Large intestine (tissue), 3 donors: ENCODE measurements at regions not wholly inside any gene's neighbourhood (a gene's known extent, or its start where the extent isn't known, plus 50 kb on each side); places are given as distances from the start of the nearest gene placed in this dataset.
A peak's percentile ranks its signal among the peaks of the same experiment; 100 is the strongest.

ENCODE experiments used
- DNase-seq, 2 donors: peaks; one replicate each; pipeline versions ENCODE4 v3.0.0 to v3.0.0-alpha.2; 2013
- H3K27ac ChIP-seq: one replicate; pipeline ENCODE4 v1.5.1; 2013; ENCODE audit warnings: low read length
- H3K27me3 ChIP-seq: 2 replicates; pipeline ENCODE4 v1.6.1; 2013; ENCODE audit warnings: low read length; ENCODE audit not compliant: control insufficient read depth, insufficient read depth
- H3K36me3 ChIP-seq: 2 replicates; pipeline ENCODE4 v1.6.1; 2013; ENCODE audit warnings: low read length; ENCODE audit not compliant: control insufficient read depth, insufficient read depth
- H3K4me1 ChIP-seq: one replicate; pipeline ENCODE4 v1.6.1; 2013; ENCODE audit warnings: low read length; ENCODE audit not compliant: control insufficient read depth, insufficient read depth
- H3K4me3 ChIP-seq: one replicate; pipeline ENCODE4 v1.5.1; 2013; ENCODE audit warnings: low read length
- H3K9me3 ChIP-seq: one replicate; pipeline ENCODE4 v1.6.1; 2013; ENCODE audit warnings: mild to moderate bottlenecking, low read depth, low read length, moderate library complexity; ENCODE audit not compliant: control insufficient read depth
- WGBS: methylation state at CpG from one replicate; pipeline ENCODE4 v1.1.5; 2013; ENCODE audit warnings: low lambda C conversion rate; ENCODE audit not compliant: insufficient coverage; 5-methylcytosine and 5-hydroxymethylcytosine counted together

DNA sequence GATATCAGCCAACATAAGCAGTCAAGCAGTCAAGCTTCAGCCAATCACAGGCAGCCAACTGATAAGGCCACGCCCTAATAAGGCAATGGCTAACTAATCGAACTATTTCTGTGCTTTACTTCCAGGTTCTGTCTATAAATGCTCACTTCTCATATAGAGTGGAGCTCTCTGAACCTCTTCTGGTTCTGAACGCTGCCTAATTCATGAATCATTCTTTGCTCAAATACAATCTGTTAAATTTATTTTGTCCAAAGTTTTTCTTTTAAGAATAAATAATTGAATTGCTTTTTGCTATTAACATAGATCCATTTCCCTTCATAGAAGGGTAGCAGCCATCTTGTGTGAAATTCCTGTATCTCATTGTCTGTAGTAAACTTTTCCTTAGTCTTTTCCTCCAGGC lies 97.9 kb upstream of the TMEM72 start:
- Histone ChIP-seq H3K9me3 (no peaks in the 10 kb centered on the region), H3K4me1 (no peaks in the 10 kb centered on the region), H3K27ac (no peak overlapping the region), H3K4me3 (no peak overlapping the region), H3K36me3 (no peaks in the 10 kb centered on the region), H3K27me3 (no peaks in the 10 kb centered on the region)
- no CpG with 5 or more reads among the region's 3 CpGs for WGBS
- DNase-seq: no peak

DNA sequence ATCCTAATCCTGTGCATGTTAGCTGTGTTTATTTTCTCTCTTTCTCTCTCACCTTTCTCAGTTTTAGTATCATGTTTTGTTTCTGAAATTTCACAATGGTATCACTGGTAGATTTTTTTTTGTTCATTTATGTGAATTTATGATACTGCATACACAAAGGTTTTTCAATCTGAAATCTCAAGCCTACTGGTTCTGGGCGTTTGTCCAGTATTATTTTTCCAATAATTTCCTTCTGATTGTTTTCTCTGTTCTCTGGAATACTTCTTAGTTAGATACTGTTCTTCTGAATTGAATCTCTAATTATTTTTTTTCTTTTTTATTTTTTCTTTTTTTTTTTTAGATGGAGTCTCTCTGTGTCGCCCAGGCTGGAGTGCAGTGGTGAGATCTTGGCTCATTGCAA lies 96.2 kb upstream of the TMEM72 start:
- no peak for DNase-seq
- Histone ChIP-seq H3K36me3 (no peaks in the 10 kb centered on the region), H3K4me3 (no peak overlapping the region), H3K27me3 (no peaks in the 10 kb centered on the region), H3K27ac (no peak overlapping the region), H3K9me3 (no peaks in the 10 kb centered on the region), H3K4me1 (no peaks in the 10 kb centered on the region)
- 100% methylated on average over 1 of the region's 2 CpGs for WGBS

DNA sequence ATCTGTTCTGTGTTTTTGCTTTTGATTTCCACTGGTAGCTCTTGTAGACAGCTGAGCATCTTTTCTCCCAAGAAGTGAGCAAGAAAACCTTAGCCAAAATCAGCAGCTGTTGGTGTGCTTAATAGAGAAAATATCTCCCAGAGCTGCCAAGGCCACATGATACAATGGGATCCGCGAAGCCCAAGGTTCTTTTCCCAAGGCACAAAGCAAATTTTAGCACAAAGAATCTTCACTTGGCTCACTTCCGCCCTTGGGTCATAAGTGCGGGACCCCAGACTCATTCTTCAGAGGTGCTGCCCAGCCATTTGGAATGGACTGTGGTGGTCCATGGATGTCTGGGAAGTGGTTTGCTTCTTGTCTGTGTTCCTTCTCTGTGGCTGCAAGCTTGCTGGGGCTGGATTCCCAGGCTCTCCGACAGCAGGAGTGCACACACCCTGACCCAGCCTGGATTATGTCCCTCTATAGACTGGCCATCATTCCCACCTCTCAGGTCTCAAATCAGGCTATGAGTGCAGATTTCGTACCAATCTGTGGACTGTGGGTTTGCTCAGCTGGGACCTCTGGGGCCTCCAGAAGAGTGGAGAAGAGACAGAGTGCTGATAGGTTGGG lies 93.0 kb upstream of the TMEM72 start:
- WGBS: no CpG with 5 or more reads among the region's 6 CpGs
- Histone ChIP-seq H3K27me3 (no peaks in the 10 kb centered on the region), H3K27ac (no peak overlapping the region), H3K9me3 (no peaks in the 10 kb centered on the region), H3K4me1 (no peaks in the 10 kb centered on the region), H3K36me3 (no peaks in the 10 kb centered on the region), H3K4me3 (no peak overlapping the region)
- DNase-seq: no peak

DNA sequence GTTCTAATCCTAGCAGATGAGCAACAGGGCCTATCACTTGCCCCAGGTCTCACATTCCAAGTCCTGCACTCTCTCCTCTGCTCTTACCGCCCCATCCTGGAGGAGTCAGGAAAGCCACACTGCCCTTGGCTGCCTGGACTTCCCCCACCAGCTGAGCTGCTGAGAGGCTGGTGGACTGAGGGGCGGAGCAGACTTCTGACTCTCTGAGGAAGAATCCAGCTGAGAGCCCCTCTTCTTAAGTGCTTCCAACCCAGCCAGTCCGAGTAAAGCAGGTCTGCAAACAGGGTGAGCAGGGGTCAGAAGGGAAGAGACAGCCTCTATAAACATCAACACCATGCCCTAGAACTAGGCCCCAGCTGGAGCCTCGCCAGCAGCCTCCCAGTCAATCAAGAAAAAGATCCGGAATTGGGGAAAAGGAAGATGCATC lies 92.4 kb upstream of the TMEM72 start:
- no CpG with 5 or more reads among the region's 5 CpGs for WGBS

DNA sequence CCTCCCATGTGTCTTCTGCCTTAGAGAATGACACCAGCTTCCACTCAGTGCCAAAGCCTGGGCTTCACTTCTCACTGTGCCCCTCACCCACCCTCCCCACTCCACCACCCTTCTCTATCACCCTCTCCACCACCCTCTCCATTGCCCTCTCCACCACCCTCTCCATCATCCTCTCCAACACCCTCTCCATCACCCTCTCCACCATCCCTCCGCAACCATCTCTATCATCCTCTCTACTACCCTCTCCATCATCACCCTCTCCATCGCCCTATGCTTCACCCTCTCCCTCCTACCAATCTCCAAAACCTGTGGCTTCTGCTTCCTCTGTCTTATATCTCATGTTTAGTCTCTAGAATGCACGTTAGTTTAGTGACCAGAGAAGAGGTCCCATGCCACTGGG lies 91.0 kb upstream of the TMEM72 start:
- no peak for DNase-seq
- no peak overlapping the region for H3K27ac ChIP-seq
- no peaks in the 10 kb centered on the region for H3K9me3 ChIP-seq
- no peak overlapping the region for H3K4me3 ChIP-seq
- no peaks in the 10 kb centered on the region for H3K4me1 ChIP-seq
- 100% methylated on average over 3 of the region's 3 CpGs for WGBS
- no peaks in the 10 kb centered on the region for H3K27me3 ChIP-seq
- H3K36me3 ChIP-seq: no peaks in the 10 kb centered on the region

More for the DNA sequence above, 92.4 kb upstream of the TMEM72 start:
- DNase-seq: no peak
- Histone ChIP-seq H3K27ac (no peak overlapping the region), H3K36me3 (no peaks in the 10 kb centered on the region), H3K9me3 (no peaks in the 10 kb centered on the region), H3K4me1 (no peaks in the 10 kb centered on the region), H3K27me3 (no peaks in the 10 kb centered on the region), H3K4me3 (no peak overlapping the region)

DNA sequence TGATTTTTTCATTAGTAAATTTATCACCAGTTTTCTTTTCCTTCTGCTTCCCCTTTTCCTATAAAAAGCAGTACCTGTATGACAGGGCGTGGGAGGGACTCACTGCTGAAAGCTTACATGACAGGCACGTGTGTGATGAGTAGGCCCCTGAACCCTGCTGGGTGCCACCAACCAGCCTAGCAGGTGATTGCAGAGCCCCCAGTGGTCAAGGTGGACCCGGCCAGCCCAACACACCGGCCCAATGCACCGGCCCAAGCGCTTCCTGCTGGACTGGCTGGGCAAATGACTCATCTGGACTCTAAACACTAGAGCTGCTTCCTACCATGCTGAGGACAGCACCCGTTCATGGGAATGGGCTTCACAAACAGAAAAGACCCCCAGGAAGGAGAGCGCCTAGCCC lies 89.8 kb upstream of the TMEM72 start:
- no peak overlapping the region for H3K4me3 ChIP-seq
- H3K9me3 ChIP-seq: no peaks in the 10 kb centered on the region
- no peak overlapping the region for H3K27ac ChIP-seq
- no CpG with 5 or more reads among the region's 8 CpGs for WGBS
- H3K27me3 ChIP-seq: no peaks in the 10 kb centered on the region
- no peak for DNase-seq
- no peaks in the 10 kb centered on the region for H3K36me3 ChIP-seq
- H3K4me1 ChIP-seq: no peaks in the 10 kb centered on the region

DNA sequence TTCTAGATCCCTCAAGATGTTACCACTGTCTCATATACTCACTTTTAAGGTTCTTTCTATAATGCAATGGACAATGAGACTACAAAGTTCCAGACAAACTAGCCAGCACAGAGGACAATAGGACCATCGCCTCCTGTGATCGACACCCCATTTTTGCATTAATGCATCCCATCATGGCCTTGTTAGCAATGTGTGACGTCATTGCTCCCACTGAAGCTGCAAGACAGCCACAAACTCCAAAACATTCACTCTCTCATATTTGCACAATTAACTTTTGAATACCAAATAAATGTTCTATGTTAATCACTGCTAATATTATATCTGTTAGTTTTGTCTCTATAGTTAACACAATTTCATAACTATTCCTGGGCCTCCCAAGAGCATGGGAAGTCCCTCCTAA lies 88.8 kb upstream of the TMEM72 start:
- no CpG with 5 or more reads among the region's 3 CpGs for WGBS
- Histone ChIP-seq H3K36me3 (no peaks in the 10 kb centered on the region), H3K4me3 (no peak overlapping the region), H3K27ac (no peak overlapping the region), H3K9me3 (no peaks in the 10 kb centered on the region), H3K27me3 (no peaks in the 10 kb centered on the region), H3K4me1 (no peaks in the 10 kb centered on the region)
- DNase-seq: no peak

DNA sequence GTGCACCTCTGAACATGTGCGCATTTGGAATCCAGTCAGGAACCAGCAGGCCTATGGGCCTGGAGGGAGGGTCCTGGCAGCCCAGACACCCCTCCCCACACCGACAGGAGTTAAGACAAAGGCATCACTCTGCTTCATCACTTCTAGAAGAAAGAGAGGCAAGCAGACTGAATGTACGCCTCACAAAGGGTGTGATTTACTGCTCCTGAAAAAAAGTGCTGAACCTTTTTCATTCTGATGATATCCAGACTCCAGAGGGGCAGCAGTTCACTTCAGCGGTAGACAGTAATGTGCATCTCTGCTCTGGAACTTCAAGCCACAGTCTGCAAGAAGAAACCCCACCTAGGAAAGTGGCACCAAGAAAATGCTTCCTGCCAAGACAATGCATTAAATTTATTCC lies 88.2 kb upstream of the TMEM72 start:
- Histone ChIP-seq H3K4me3 (no peak overlapping the region), H3K36me3 (no peaks in the 10 kb centered on the region), H3K4me1 (no peaks in the 10 kb centered on the region), H3K9me3 (no peaks in the 10 kb centered on the region), H3K27me3 (no peaks in the 10 kb centered on the region), H3K27ac (no peak overlapping the region)
- no CpG with 5 or more reads among the region's 4 CpGs for WGBS
- DNase-seq: no peak

DNA sequence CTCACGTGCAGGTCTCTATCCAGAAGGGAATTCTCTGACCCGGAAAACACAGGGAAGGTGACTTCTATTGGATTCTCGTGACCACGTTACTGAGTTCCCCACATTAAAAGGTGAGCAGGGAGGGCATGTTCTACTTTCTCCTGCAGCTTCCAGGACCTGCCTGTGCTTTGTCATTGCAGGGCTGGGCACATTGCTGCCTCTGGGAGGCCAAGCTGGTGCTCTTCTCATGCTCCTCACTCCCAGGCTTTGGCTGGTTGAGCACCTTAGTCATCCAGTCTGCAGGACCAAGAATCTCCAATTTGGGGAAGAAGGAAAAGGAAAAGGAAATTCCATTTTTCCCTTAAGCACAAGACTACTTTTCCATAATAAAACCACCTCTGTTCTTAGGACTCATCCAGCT lies 86.5 kb upstream of the TMEM72 start:
- Histone ChIP-seq H3K27ac (no peak overlapping the region), H3K9me3 (no peaks in the 10 kb centered on the region), H3K4me1 (no peaks in the 10 kb centered on the region), H3K27me3 (no peaks in the 10 kb centered on the region), H3K4me3 (no peak overlapping the region), H3K36me3 (no peaks in the 10 kb centered on the region)
- 100% methylated on average over 1 of the region's 4 CpGs for WGBS
- no peak for DNase-seq

DNA sequence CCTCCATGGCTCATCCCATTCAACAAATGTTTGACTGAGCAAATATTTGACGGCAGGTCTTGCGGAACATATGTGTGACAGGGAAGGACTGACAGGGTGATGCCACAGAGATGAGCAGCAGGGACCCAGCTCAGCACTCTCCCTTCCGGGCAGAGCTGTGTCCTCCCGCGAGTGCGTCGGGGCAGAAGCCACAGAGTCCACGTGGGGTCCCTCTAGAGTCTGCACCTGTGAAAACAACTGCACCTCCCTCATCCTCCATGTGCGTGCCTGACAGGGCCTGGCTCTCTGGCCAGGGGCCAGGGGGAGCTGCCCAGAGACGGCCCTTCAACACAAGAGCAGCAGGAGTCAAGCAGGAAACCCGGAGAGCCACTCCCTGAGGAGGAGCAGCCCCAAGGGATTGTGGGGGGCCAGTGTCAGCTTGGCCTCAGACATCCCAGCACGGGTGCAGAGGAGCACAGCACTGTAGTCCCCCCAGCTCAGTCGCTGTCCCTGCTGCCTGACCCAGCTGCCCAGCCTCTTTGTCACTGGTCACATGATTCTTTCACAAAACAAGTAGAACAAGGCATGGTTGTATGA lies 83.6 kb upstream of the TMEM72 start:
- Histone ChIP-seq H3K27me3 (no peaks in the 10 kb centered on the region), H3K9me3 (no peaks in the 10 kb centered on the region), H3K36me3 (no peaks in the 10 kb centered on the region), H3K27ac (no peak overlapping the region), H3K4me1 (no peaks in the 10 kb centered on the region), H3K4me3 (no peak overlapping the region)
- no peak for DNase-seq
- WGBS: no CpG with 5 or more reads among the region's 13 CpGs

DNA sequence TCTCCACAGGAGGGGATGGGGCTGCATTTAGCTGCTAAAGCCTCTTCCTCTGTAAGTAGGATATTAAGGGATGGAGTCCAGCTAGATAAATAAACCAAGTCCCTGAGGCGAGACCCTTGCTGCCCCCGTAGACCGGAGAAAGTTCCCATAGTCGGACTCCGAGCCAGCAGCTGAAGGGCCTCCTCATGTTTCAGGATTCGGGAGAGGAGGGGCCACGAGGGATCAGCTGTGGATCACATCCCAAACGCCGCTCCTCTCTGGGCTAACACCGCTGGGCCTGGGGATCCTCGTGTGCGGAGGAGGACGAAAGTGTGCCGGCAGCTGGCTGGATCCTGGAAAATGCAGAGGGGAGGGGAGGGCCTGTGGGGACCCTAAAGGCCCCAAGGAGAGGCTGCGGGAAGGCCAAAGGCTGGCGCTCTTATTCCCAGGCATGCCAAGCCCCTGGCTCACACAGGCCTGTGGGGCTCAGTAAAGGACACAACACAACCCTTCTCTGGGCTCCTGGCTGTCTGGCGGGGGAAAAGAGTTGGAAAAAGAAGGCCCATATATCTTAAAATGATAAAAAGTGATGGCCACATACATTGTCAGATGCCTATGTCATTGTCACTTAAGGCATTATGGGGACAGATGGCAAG lies 82.5 kb upstream of the TMEM72 start:
- no CpG with 5 or more reads among the region's 17 CpGs for WGBS
- peak in 1 of 2 donors; percentile 36 for DNase-seq
- Histone ChIP-seq H3K36me3 (no peaks in the 10 kb centered on the region), H3K9me3 (no peaks in the 10 kb centered on the region), H3K27ac (no peak overlapping the region), H3K4me1 (no peaks in the 10 kb centered on the region), H3K4me3 (no peak overlapping the region), H3K27me3 (no peaks in the 10 kb centered on the region)
